COLO668 (cell line): ENCODE measurements at regions not wholly inside any gene's neighbourhood (a gene's known extent, or its start where the extent isn't known, plus 50 kb on each side); places are given as distances from the start of the nearest gene placed in this dataset.
"Not testable (repeated sequence)": the region's sequence is repeated elsewhere in the genome, so short reads cannot be mapped to it uniquely, and the experiment has no call there.

Experiments used
- DNase-seq: peaks from one replicate; lab custom pipeline; 2025; ENCODE audit not compliant: unreplicated experiment; lab: John Stamatoyannopoulos, UW

GRCh38 chrX:106220177-106220576, 52.1 kb downstream of the PWWP3B start:
- no peak for DNase-seq

GRCh38 chrX:106243376-106243775, 75.3 kb downstream of the PWWP3B start:
- no peak for DNase-seq

- no peak for DNase-seq
Measured at GRCh38 chrX:106246511-106246910, 78.4 kb downstream of the PWWP3B start.

- DNase-seq: no peak
Measured at GRCh38 chrX:106247162-106247561, 79.1 kb downstream of the PWWP3B start.

- DNase-seq: no peak
Measured at GRCh38 chrX:106249706-106250379, 81.7 kb downstream of the PWWP3B start.

GRCh38 chrX:106263817-106264216, 95.7 kb downstream of the PWWP3B start:
- no peak for DNase-seq

GRCh38 chrX:106273947-106274587, 106.0 kb downstream of the PWWP3B start:
- not testable (repeated sequence) for DNase-seq

GRCh38 chrX:106275172-106275571, 107.1 kb downstream of the PWWP3B start:
- not testable (repeated sequence) for DNase-seq

GRCh38 chrX:106278951-106279350, 110.8 kb downstream of the PWWP3B start:
- no peak for DNase-seq

GRCh38 chrX:106281383-106281782, 113.3 kb downstream of the PWWP3B start:
- DNase-seq: no peak

GRCh38 chrX:106283841-106284240, 115.7 kb downstream of the PWWP3B start:
- no peak for DNase-seq

GRCh38 chrX:106284431-106285025, 116.4 kb downstream of the PWWP3B start:
- no peak for DNase-seq

- no peak for DNase-seq
Measured at GRCh38 chrX:106286053-106286650, 118.0 kb downstream of the PWWP3B start.

- DNase-seq: not testable (repeated sequence)
Measured at GRCh38 chrX:106290778-106291177, 122.7 kb downstream of the PWWP3B start.

- not testable (repeated sequence) for DNase-seq
Measured at GRCh38 chrX:106291779-106292390, 123.8 kb downstream of the PWWP3B start.

- no peak for DNase-seq
Measured at GRCh38 chrX:106300239-106300638, 132.1 kb downstream of the PWWP3B start.

GRCh38 chrX:106300656-106301055, 132.6 kb downstream of the PWWP3B start:
- DNase-seq: no peak

- no peak for DNase-seq
Measured at GRCh38 chrX:106302304-106302703, 134.2 kb downstream of the PWWP3B start.

- DNase-seq: no peak
Measured at GRCh38 chrX:106306391-106306947, 138.4 kb downstream of the PWWP3B start.

- DNase-seq: no peak
Measured at GRCh38 chrX:106323357-106323756, 155.3 kb downstream of the PWWP3B start.

- no peak for DNase-seq
Measured at GRCh38 chrX:106331606-106332005, 163.5 kb downstream of the PWWP3B start.
